ENCODE measurements at regions not wholly inside any gene's neighbourhood (a gene's known extent, or its start where the extent isn't known, plus 50 kb on each side); places are given as distances from the start of the nearest gene placed in this dataset.
"Not testable (repeated sequence)": the region's sequence is repeated elsewhere in the genome, so short reads cannot be mapped to it uniquely, and the experiment has no call there.

DNA sequence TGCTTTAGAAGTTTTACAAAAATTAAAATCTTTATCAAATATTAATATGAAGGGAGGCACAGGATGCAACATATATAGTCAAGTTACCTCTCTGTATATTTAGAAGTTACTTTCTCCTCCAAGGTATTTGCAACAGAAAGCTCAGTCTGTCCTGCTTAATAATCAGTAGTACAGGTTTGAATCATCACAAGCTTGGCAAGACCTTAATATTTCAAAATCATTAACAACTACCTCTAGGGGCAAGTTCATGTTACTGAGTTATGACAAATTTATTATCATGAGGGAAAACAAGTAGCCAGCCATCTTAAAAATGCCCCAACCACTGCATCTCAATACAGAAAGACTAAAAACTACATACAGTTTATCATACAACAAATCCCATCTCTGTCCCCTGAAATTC, 116.0 kb downstream of the PMAIP1 start:
- not testable (repeated sequence) for TF ChIP-seq CTCF, POLR2A (IDR thresholded peaks at IDR 0.05)

Data from testis (tissue), 2 donors.